Thyroid gland (tissue), 4 donors: ENCODE measurements at regions not wholly inside any gene's neighbourhood (a gene's known extent, or its start where the extent isn't known, plus 50 kb on each side); places are given as distances from the start of the nearest gene placed in this dataset.

Experiments
- CTCF ChIP-seq, 6 experiments: fragments of 200-600 bp in 3 of 6; fragments of 450-650 bp in 3 of 6; sonication (generic) in 3 of 6; IDR thresholded peaks; one replicate each; pipeline ENCODE4 v1.5.1; 2016 to 2019; ENCODE audit warnings: antibody characterized with exemption in 6 of 6, mild to moderate bottlenecking in 2 of 6, inconsistent platforms in 1 of 6, moderate library complexity in 1 of 6
- POLR2A ChIP-seq, 2 donors: fragments of 450-650 bp; IDR thresholded peaks; one replicate each; pipeline ENCODE4 v1.6.1; 2017; ENCODE audit warnings: antibody characterized with exemption in 2 of 2, mild to moderate bottlenecking in 2 of 2, moderate library complexity in 1 of 2

GRCh38 chr6:167547751-167548150, 222.9 kb downstream of the TTLL2 start:
- TF ChIP-seq CTCF (IDR thresholded peaks at IDR 0.05) (no peak), POLR2A (IDR thresholded peaks at IDR 0.05) (no peak)
